ENCODE measurements at regions not wholly inside any gene's neighbourhood (a gene's known extent, or its start where the extent isn't known, plus 50 kb on each side); places are given as distances from the start of the nearest gene placed in this dataset.
"Not testable (repeated sequence)": the region's sequence is repeated elsewhere in the genome, so short reads cannot be mapped to it uniquely, and the experiment has no call there.

DNA sequence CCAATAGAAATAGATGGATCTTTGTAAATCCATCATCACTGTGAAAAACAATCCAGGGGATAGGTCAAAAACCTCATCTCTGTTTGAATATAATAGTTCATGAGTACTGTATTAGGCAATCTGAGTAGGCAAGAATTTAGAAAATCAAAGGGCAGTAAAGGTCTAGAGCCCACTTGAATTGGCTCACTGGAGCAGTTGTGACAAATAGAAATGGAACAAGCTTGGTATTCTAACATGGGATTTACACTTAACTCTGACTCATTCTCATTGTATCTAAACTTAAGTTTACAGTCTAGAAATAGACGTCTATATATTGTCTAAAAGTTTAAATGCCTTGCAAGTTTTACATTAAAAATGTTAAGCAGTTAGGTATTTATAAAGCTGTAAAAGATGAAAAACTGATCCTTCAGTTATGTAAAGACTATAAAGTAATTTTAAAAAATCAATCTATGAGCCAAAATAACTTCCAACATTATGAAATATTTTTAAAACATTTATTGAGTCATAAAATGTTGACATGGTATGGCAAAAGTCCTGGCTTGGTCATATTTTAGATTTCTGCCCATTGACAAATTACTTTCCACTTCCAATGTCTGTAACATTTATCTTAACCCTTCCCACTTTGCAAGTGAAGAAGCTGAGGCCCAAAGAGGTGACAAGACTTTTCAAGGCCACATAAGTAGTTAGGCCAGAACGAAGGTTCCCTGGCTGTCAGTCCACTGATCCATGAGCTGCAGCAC, 203.7 kb upstream of the NREP start:
- H3K27ac Mint-ChIP-seq, result no peak overlapping the region
- peaks cover 0 to 3% of the 10 kb centered on the region in 2 donors for H3K27me3 Mint-ChIP-seq
- no peaks in the 10 kb centered on the region for H3K36me3 Mint-ChIP-seq
- no peak for DNase-seq (ENCODE audit: low spot score)
- ATAC-seq, result no peak
- no peaks in the 10 kb centered on the region for H3K9me3 Mint-ChIP-seq
- no peak overlapping the region for H3K4me3 Mint-ChIP-seq
- H3K4me1 Mint-ChIP-seq (ENCODE audit: low read depth in 2 of 2), result no peaks in the 10 kb centered on the region

DNA sequence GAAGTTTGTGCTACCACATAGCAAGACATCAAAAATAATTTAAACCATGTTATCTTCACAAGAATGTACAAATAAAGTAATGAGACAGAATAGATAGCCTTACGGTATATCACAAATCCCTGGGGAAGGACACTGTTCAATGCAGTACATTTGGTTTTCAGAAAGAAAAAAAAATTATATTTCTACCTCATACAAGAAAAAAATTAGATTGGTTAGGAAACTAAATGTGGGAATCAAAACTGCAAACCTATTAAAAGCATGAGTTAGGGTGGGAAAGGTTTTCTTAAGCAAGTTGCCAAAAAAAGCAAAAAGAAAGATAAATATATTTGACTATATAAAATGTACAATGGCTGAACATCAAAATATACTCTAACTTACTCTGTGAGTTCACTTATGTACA, 201.9 kb upstream of the NREP start:
- H3K27ac Mint-ChIP-seq, result no peak overlapping the region
- H3K36me3 Mint-ChIP-seq, result no peaks in the 10 kb centered on the region
- ATAC-seq (no peak), DNase-seq (ENCODE audit: low spot score) (no peak)
- peaks cover 0 to 13% of the 10 kb centered on the region in 2 donors for H3K27me3 Mint-ChIP-seq
- no peaks in the 10 kb centered on the region for H3K4me1 Mint-ChIP-seq (ENCODE audit: low read depth in 2 of 2)
- no peak overlapping the region for H3K4me3 Mint-ChIP-seq
- H3K9me3 Mint-ChIP-seq, result no peaks in the 10 kb centered on the region

DNA sequence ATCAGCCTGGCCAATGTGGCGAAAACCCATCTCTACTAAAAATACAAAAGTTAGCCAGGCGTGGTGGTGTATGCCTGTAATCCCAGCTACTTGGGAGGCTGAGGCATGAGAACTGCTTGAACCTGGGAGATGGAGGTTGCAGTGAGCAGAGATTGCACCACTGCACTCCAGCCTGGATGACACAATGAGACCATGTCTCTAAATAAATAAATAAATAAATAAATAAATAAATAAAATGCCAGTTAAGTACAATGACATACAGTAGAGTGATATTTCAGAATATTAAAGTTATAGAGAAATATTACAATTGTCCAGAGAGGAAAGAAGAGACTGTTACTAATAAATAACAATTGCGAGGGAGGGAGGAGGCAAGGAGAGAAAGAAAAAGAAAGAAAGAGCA, 199.8 kb upstream of the NREP start:
- not testable (repeated sequence) for ATAC-seq, H3K9me3 Mint-ChIP-seq
- peaks cover 0 to 13% of the 10 kb centered on the region in 2 donors for H3K27me3 Mint-ChIP-seq

DNA sequence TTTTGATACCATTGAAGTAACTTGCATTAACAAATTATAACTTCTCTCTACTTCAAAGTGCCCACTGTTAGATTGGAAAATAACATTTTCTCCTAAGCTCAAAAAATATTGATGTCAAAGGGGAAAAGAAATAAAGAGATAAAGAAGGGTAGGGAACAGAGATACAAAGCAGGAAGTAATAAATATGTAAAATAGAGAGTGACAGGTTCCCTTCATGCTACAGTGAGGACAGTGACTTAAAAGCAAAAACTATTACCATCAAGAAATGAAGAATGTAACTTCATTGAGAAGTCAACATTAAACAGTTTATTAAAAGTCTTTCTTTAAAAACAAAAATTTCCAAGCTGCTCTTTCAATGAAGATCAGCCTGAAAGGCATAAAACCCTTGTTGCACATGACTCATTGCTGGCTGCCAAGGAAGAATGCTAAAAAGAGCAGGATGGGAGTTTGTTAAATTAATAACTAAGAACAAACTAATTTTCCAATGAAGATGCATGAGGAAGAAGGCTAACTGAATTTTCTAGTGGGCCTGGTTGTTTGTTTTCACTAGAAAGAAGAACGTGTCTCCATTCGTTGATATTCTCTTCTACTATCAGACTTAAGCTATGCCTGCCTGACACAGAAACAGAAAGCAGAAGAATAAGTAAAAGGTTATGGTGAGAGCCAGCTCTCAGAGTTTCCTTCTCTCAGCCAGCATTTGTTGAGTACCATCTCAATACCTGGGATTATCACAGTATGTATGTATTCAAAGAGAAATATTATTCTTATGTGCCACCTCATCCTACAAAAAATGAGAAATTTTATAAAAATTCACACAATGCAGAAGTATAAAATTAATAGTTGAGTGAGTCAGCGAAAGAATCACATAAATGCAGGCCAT, 197.8 kb upstream of the NREP start:
- H3K4me3 Mint-ChIP-seq, result no peak overlapping the region
- H3K27ac Mint-ChIP-seq, result no peak overlapping the region
- H3K4me1 Mint-ChIP-seq (ENCODE audit: low read depth in 2 of 2), result no peaks in the 10 kb centered on the region
- H3K9me3 Mint-ChIP-seq, result no peaks in the 10 kb centered on the region
- DNase-seq (ENCODE audit: low spot score) (no peak), ATAC-seq (no peak)
- no peaks in the 10 kb centered on the region for H3K36me3 Mint-ChIP-seq
- H3K27me3 Mint-ChIP-seq, result peaks cover 0 to 13% of the 10 kb centered on the region in 2 donors

More for the DNA sequence above, 199.8 kb upstream of the NREP start:
- H3K4me1 Mint-ChIP-seq (ENCODE audit: low read depth in 2 of 2); H3K36me3 Mint-ChIP-seq; DNase-seq (ENCODE audit: low spot score); H3K27ac Mint-ChIP-seq; H3K4me3 Mint-ChIP-seq: not testable (repeated sequence)

DNA sequence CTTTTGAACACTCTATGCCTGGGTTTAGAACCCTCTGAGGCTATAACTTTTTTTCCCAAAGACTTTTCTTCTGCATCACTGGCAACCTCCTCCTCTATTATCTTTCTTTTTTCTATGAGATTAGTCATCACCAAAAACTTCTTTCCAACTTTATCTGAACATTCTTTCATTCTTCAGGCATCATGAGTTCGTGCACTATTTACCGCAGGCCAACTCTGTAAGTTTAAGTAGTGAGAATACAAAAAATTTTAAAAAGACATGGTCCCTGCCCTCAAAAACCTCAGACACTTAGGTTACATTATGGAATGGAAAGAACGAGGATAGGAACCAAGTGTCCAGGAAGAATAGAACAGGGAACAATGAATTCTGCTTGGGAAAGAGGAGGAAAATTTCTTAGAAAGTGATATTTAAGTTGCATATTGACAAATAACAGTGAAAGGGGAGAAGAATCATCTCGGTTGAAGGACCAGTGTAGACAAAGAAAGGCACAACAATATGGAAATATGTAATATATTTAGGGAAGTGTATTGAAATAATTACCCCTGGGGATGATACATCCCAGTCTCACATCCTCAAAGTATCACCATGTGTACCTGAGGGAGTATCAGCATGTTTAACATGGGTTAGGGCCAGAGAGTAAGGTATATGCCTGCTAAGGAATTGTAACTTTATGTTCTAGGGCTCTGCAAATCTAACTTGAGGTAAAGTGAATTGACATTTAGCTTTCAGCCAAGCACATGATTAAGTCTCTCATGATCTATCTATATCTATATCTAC, 196.5 kb upstream of the NREP start:
- ATAC-seq (no peak), DNase-seq (ENCODE audit: low spot score) (no peak)
- Mint-ChIP-seq H3K4me1 (ENCODE audit: low read depth in 2 of 2) (no peaks in the 10 kb centered on the region), H3K4me3 (no peak overlapping the region), H3K36me3 (no peaks in the 10 kb centered on the region), H3K27ac (no peak overlapping the region), H3K27me3 (peaks cover 0 to 13% of the 10 kb centered on the region in 2 donors), H3K9me3 (no peaks in the 10 kb centered on the region)

DNA sequence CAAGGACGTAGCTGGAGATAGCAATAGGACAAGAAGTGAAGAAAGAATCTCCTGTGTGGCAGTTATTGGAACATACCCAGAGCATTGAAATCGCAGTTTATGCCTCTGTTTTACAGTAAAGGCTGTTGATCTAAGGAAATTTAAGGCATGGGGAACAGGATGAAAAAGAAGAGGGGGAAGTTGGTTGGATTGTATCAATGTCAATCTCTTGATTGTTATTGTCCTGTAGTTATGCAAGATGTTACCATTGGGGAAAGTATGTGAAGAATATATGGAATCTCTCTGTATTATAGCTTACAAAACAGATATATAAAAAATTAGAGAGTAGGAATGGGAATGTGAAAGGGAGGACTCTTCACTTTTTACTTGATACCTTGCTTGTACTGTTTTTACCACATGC, 195.6 kb upstream of the NREP start:
- no peak overlapping the region for H3K27ac Mint-ChIP-seq
- no peaks in the 10 kb centered on the region for H3K9me3 Mint-ChIP-seq
- no peaks in the 10 kb centered on the region for H3K4me1 Mint-ChIP-seq (ENCODE audit: low read depth in 2 of 2)

DNA sequence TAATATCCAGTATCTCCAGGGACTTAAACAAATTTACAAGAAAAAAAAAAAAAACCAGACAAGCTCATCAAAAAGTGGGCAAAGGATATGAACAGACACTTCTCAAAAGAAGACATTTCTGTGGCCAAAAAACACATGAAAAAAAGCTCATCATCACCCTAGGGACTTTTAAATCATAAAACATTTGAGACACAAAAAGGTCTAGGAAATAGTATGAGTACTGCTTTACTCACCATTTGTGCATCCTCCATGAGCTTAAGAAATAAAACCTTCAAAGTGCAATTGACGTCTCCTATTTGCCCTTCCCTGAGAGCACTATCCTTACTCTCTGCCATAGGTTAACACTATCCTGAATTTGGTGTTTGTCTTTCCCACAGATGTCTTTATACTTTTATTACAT, 193.7 kb upstream of the NREP start:
- H3K4me3 Mint-ChIP-seq, result no peak overlapping the region
- H3K36me3 Mint-ChIP-seq, result no peaks in the 10 kb centered on the region
- no peak overlapping the region for H3K27ac Mint-ChIP-seq
- no peaks in the 10 kb centered on the region for H3K9me3 Mint-ChIP-seq
- H3K27me3 Mint-ChIP-seq, result peaks cover 0 to 11% of the 10 kb centered on the region in 2 donors
- no peaks in the 10 kb centered on the region for H3K4me1 Mint-ChIP-seq (ENCODE audit: low read depth in 2 of 2)
- DNase-seq (ENCODE audit: low spot score) (no peak), ATAC-seq (no peak)

More for the DNA sequence above, 195.6 kb upstream of the NREP start:
- H3K27me3 Mint-ChIP-seq, result peaks cover 0 to 13% of the 10 kb centered on the region in 2 donors
- H3K4me3 Mint-ChIP-seq, result no peak overlapping the region
- ATAC-seq (no peak), DNase-seq (ENCODE audit: low spot score) (no peak)
- H3K36me3 Mint-ChIP-seq, result no peaks in the 10 kb centered on the region

DNA sequence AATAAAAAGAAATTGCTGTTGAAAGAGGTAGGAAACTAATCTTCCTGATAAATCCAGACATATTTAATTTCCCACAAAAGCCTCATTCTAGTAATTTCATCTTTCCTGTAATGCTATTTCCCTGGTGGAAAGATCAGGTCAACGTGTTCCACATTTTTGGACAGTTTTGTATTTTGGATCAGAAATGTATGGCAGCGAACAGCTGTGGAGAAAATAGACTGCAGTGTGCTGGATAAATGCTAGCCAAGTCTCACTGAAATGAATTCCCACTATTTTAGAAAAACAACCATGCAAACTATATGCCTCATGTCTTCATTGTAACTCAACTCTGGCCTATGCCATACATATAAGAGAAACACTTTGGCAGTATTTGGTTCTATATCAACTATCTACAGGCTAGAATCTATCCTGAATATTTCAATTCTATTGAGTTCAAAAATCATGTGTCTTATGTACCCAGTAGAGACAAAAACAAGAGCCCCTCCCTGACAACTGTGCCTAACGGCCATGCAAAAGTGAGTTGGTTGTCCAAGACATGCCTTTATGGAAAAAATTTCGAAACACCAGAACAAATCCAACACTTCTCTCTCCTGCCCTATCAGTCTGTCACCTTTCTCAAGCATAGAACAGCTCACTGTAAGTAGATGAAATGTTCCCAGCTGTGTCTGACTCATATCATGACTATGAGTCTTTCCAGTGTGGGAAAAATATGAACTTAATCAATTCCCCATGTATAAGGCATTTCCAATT, 191.3 kb upstream of the NREP start:
- no peak for DNase-seq (ENCODE audit: low spot score)
- Mint-ChIP-seq H3K9me3 (no peaks in the 10 kb centered on the region), H3K27ac (no peak overlapping the region)

DNA sequence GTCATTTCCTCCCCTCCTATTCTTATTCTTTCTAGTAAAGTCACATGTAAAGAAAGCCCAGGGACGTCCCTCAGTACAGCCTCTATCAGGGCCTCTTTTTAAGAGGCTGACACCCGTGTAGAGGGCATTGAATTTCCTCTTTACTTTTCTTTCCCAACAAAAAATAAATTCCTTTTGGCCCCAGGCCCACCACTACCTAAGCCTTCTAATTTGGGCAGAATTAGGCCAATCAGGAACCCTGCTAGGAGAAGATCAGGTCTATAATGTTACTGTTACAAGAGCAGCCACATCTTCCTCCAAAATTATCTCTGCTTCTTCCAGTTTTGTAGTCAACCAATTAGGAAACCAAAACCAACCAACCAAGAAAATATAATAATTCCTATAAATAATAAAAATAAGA, 189.6 kb upstream of the NREP start:
- DNase-seq (ENCODE audit: low spot score) (no peak), ATAC-seq (no peak)
- Mint-ChIP-seq H3K4me1 (ENCODE audit: low read depth in 2 of 2) (no peaks in the 10 kb centered on the region), H3K9me3 (no peaks in the 10 kb centered on the region), H3K27ac (no peak overlapping the region), H3K27me3 (peaks cover 10 to 15% of the 10 kb centered on the region in 2 donors), H3K4me3 (no peak overlapping the region), H3K36me3 (no peaks in the 10 kb centered on the region)

More for the DNA sequence above, 191.3 kb upstream of the NREP start:
- Mint-ChIP-seq H3K4me1 (ENCODE audit: low read depth in 2 of 2) (no peaks in the 10 kb centered on the region), H3K36me3 (no peaks in the 10 kb centered on the region), H3K27me3 (peaks cover 6 to 15% of the 10 kb centered on the region in 2 donors), H3K4me3 (no peak overlapping the region)
- ATAC-seq, result no peak

DNA sequence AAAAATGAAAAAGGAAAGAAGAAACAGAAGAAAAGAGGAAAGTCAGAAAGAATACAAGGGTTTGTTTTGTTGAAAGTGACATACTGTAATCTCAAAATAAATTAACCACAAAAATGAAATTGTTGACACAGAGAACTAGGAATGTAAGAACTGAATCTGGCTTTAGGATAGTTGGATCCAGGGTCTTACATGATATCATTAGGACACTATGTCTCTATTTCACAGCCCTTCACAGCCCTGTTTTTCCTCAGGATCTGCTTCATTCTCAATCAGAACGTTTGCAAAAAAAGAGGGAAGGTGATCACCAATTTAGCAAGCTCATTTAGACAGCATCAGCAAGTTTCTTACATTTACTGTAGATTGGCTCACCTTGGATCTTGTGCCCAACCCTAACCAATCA, 188.5 kb upstream of the NREP start:
- Mint-ChIP-seq H3K27ac (no peak overlapping the region), H3K4me3 (no peak overlapping the region), H3K9me3 (no peaks in the 10 kb centered on the region), H3K27me3 (peaks cover 10 to 18% of the 10 kb centered on the region in 2 donors), H3K36me3 (no peaks in the 10 kb centered on the region), H3K4me1 (ENCODE audit: low read depth in 2 of 2) (no peaks in the 10 kb centered on the region)
- no peak for DNase-seq (ENCODE audit: low spot score)
- no peak for ATAC-seq

DNA sequence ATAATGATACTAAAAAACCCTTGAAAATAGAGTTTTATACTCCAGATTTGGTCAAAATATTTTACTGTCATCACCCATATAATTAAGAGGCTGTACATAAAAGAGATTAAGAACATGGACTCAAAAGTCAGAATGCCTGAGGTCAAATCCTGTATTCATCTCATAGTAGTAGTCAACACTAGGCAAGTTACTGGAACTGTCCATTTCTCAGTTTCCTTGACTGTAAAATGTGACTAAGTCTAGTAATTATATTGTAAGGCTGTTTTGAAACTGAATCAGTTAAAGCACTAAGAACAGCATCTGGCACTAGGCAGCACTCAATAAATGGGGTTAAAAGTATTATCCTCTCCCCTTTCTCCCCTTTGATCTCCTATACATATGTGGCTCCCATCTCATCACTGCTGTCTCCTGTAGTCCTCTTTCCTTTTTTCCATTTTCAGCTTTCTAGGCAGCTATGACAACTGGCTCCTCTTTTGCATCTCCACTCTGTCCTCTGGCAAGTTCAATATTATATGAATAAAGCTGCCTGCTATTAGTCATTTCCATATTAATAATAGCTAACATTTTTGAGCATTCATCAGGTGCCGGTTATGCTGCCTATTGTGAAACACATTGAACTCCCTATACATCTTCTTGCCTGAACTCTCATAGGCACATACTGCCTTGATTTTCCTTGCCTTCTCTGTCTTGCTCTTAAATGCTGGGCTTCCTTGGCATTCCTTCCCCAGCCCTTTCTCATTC, 185.8 kb upstream of the NREP start:
- Mint-ChIP-seq H3K4me1 (ENCODE audit: low read depth in 2 of 2) (no peaks in the 10 kb centered on the region), H3K4me3 (no peak overlapping the region), H3K27ac (no peak overlapping the region), H3K9me3 (peaks cover 2% of the 10 kb centered on the region), H3K36me3 (no peaks in the 10 kb centered on the region), H3K27me3 (peaks cover 15 to 27% of the 10 kb centered on the region in 2 donors)
- DNase-seq (ENCODE audit: low spot score) (no peak), ATAC-seq (no peak)

DNA sequence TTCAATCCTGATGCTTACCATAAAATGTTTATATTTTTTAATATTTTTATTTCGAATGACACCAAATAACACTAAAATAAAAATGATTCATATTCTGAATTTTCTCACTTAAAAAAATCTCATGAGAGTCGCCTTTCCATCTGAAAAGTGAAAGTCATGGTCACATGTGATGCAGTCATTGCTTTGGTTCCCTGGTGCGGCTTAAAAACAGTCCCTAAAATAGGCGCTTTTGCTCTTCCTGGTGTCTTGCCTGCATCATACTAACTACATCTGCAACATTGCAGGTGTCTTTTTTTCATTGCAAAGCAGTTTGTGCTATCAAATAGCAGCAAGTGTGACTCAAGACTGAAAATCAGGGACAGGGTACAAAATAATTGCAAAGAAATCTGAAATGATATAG, 185.2 kb upstream of the NREP start:
- Mint-ChIP-seq H3K4me1 (ENCODE audit: low read depth in 2 of 2) (no peaks in the 10 kb centered on the region), H3K36me3 (no peaks in the 10 kb centered on the region), H3K27ac (no peak overlapping the region), H3K9me3 (peaks cover 3% of the 10 kb centered on the region), H3K4me3 (no peak overlapping the region), H3K27me3 (peaks cover 18 to 30% of the 10 kb centered on the region in 2 donors)
- DNase-seq (ENCODE audit: low spot score) (no peak), ATAC-seq (no peak)

DNA sequence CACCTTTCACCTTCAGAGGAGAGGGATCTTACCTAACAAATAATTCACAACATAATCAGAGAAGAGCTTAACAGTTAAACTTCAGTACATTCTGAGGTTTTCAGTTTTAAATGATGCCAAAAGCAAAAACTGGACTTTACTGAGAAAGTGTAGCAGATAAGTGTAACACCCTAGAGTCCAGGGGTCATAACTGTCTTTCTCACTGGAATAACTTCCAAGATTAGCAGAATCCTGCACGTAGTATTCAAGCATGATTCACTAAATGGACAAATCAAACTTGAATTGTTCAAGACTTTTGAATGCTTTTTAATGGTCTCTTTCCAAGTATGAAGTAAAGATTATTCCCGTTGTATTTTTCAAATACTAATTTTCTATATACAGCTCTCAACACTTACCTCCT, 180.1 kb upstream of the NREP start:
- no peak for DNase-seq (ENCODE audit: low spot score)
- H3K27ac Mint-ChIP-seq, result no peak overlapping the region
- H3K4me3 Mint-ChIP-seq, result no peak overlapping the region
- H3K36me3 Mint-ChIP-seq, result peaks cover 4% of the 10 kb centered on the region
- H3K9me3 Mint-ChIP-seq, result peaks cover 3% of the 10 kb centered on the region
- H3K27me3 Mint-ChIP-seq, result peaks cover 8 to 33% of the 10 kb centered on the region in 2 donors
- ATAC-seq, result no peak
- H3K4me1 Mint-ChIP-seq (ENCODE audit: low read depth in 2 of 2), result no peaks in the 10 kb centered on the region
